GM12872 (cell line): ENCODE measurements at regions not wholly inside any gene's neighbourhood (a gene's known extent, or its start where the extent isn't known, plus 50 kb on each side); places are given as distances from the start of the nearest gene placed in this dataset.

Experiments used
- TF ChIP-seq, protein P1 (sequence below): IDR thresholded peaks from 3 replicates; pipeline ENCODE4 v1.5.1; 2011; ENCODE audit warnings: low read depth, mild to moderate bottlenecking, low read length, moderate library complexity; ENCODE audit not compliant: insufficient read depth

DNA sequence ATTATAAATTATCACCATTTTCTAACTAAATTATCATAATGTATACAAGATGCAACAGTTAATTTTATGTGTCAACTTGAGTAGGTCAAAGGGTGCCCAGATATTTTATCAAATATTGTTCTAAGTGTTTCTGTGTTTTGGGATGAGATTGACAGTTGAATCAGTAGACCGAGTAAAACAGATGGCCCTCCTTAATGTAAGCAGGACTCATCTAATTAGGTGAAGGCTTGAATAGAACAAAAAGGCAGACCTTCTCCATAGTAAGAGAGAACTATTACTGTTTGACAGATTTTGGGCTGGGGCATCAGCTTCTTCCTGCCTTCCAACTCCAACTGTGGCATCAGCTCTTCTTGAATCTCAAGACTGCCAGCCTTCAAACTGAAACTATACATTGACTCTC, 185.8 kb downstream of the TRAM1L1 start:
- TF ChIP-seq, protein P1, sequence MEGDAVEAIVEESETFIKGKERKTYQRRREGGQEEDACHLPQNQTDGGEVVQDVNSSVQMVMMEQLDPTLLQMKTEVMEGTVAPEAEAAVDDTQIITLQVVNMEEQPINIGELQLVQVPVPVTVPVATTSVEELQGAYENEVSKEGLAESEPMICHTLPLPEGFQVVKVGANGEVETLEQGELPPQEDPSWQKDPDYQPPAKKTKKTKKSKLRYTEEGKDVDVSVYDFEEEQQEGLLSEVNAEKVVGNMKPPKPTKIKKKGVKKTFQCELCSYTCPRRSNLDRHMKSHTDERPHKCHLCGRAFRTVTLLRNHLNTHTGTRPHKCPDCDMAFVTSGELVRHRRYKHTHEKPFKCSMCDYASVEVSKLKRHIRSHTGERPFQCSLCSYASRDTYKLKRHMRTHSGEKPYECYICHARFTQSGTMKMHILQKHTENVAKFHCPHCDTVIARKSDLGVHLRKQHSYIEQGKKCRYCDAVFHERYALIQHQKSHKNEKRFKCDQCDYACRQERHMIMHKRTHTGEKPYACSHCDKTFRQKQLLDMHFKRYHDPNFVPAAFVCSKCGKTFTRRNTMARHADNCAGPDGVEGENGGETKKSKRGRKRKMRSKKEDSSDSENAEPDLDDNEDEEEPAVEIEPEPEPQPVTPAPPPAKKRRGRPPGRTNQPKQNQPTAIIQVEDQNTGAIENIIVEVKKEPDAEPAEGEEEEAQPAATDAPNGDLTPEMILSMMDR, result no peak

DNA sequence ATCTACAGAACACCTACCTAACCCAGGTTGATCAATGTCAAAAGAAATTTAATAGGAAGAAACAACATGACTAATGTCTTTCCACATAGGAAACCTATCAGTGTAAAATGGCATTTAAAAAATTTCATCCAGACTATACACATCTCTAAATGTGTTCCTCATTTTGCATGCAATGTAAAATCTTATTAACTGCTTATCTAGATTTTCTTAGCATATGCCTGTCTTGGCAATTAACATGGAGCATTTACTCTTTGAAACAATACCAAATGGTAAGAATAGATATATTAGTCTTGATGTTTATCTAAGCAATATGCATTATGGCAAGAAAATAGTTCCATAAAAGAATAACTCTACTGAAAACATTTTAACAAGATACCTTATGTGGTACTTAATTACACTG, 199.8 kb downstream of the TRAM1L1 start:
- TF ChIP-seq, protein P1, result no peak

DNA sequence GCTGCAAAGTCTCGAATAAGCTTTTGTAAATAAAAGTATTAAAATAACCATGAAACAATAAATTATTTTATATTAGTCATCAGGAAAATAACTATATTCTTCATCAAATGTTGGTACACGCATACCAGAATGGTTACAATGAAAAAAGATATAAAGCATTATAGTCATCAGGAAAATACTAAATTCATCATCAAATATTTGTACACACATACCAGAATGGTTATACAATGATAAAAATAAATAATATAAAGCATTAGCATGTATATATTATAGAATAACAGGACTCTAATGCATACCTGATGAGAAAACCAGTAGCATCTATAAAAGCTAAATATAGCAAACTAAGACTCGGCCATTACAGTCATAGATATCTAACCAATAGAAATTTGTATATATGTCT, 202.9 kb downstream of the TRAM1L1 start:
- TF ChIP-seq, protein P1, result no peak

DNA sequence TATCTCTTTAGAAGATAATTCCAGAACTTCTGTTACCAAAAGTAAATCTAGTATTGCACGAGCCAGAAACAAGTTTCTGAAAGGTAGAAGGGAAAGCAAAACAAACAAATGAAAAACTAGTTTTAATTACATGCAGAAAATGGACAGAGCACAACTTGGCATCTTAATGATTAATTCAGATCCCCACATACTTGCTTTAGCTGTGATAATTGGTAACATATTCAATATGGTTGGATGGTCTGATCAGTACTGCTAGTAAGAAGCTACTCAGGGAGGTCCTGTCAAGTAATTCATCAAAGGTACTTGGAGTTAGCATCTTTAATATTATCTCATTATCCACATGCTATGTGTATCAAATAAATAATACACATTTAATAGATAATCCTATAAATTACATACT, 204.3 kb downstream of the TRAM1L1 start:
- TF ChIP-seq, protein P1, result no peak

DNA sequence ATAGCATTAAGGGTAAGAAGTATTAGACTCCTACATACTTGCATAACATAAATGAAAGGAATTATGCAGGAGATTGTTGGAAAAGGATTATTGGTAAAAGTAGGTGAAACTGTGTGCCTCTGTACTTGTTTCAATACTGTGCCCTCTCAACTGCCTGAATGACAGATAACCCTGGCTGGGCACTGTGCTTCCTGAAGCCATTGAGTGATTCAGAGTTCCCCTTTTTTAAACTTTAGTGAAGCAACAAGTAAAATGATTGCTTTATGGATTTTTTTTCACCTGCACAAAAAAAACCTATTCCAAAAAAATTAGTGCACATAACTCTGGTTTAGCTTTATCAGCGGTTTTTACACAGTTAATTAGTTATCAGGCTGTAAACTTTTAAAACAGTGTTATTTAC, 204.8 kb downstream of the TRAM1L1 start:
- TF ChIP-seq, protein P1, result no peak

DNA sequence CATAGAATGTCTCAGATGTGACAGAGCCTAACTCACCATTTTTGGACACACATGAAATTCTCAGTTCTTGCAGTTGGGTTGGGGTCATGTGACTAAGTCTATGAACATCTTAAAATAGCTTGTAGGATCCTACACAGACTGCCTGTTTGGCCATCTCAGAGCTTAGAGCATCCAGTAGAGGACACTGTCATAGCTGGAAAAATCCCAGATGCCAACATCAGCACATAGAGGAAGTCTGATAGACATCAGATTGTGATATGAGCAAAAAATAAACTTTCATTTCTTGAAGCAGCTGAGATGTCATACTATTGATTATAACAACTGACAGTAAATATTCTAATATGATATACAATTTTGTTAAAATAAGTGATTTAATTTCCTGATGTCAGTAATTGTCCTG, 207.1 kb downstream of the TRAM1L1 start:
- TF ChIP-seq, protein P1, result no peak

DNA sequence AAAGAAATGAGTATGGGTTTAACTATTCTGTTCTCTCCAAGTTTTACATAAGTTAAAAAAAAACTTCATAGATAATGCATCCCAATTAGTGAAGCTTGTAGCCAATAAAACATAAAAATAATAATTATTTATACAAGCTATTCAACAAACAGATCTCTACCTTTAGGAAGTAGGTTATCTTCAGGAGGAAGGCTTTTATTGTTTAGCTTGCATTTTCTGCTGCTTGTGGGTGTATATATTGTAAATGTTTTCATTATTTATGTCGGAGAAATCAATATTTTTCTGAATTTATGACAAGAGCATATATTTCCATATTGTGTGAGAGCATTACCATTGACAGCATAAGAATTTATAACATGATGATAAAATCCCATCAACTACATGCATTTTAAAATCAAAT, 208.3 kb downstream of the TRAM1L1 start:
- TF ChIP-seq, protein P1, result no peak

DNA sequence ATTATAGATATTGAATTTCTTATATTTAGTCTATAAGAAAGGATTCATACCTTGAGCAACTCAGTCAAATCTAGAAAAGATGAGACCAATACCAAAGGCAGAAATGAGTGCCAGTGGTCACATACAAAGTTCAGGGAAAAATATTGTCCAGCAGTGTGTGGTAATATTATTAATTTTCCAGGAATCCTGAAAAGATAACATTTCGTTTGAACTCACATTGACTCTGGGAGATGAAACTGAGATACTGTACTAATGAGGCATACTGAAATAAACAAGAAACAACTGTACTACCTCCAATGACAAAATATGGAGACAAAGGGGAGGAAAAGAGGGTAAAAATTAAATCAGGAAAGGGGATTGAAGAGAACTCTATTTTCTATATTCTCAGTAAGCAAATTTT, 212.4 kb downstream of the TRAM1L1 start:
- TF ChIP-seq, protein P1, result no peak
